Mesenchymal stem cell (in vitro differentiated cells and primary cell): ENCODE measurements at regions not wholly inside any gene's neighbourhood (a gene's known extent, or its start where the extent isn't known, plus 50 kb on each side); places are given as distances from the start of the nearest gene placed in this dataset.

Experiments
- DNase-seq: peaks from one replicate; pipeline ENCODE4 v3.0.0-alpha.2; 2013
- H2AFZ ChIP-seq: one replicate; pipeline ENCODE4 v1.6.1; 2013; ENCODE audit warnings: low read depth, mild to moderate bottlenecking, control low read depth, inconsistent platforms, low read length, moderate library complexity
- H2AK5ac ChIP-seq: 2 replicates; pipeline ENCODE4 v1.6.1; 2013; ENCODE audit warnings: low read length, moderate library complexity, mild to moderate bottlenecking, inconsistent platforms; ENCODE audit not compliant: severe bottlenecking
- H2BK120ac ChIP-seq: one replicate; pipeline ENCODE4 v1.6.1; 2013; ENCODE audit warnings: low read depth, mild to moderate bottlenecking, inconsistent platforms, low read length, moderate library complexity
- H2BK12ac ChIP-seq, 2 experiments: one replicate each; pipeline ENCODE4 v1.6.1; 2013; ENCODE audit warnings: inconsistent platforms in 2 of 2, low read length in 2 of 2, mild to moderate bottlenecking in 2 of 2, moderate library complexity in 2 of 2, control low read depth in 1 of 2
- H2BK15ac ChIP-seq: one replicate; pipeline ENCODE4 v1.6.1; 2013; ENCODE audit warnings: mild to moderate bottlenecking, low read depth, inconsistent platforms; ENCODE audit not compliant: poor library complexity, severe bottlenecking
- H2BK5ac ChIP-seq: 2 replicates; pipeline ENCODE4 v1.6.1; 2013; ENCODE audit warnings: low read depth, mild to moderate bottlenecking, low read length, control low read depth, inconsistent platforms; ENCODE audit not compliant: poor library complexity, severe bottlenecking
- H3K14ac ChIP-seq, 2 experiments: one replicate each; pipeline ENCODE4 v1.6.1; 2013; ENCODE audit warnings: inconsistent platforms in 2 of 2, low read length in 2 of 2, control low read depth in 1 of 2, mild to moderate bottlenecking in 1 of 2, moderate library complexity in 1 of 2
- H3K18ac ChIP-seq, 2 experiments: one replicate each; pipeline ENCODE4 v1.6.1; 2013; ENCODE audit warnings: inconsistent platforms in 2 of 2, low read length in 2 of 2, control low read depth in 1 of 2, low read depth in 1 of 2, mild to moderate bottlenecking in 1 of 2
- H3K23ac ChIP-seq, 2 experiments: one replicate each; pipeline ENCODE4 v1.6.1; 2013; ENCODE audit warnings: inconsistent platforms in 2 of 2, low read length in 2 of 2, mild to moderate bottlenecking in 2 of 2, moderate library complexity in 2 of 2, control low read depth in 1 of 2
- H3K27ac ChIP-seq: 2 replicates; pipeline ENCODE4 v1.5.1; 2013; ENCODE audit warnings: mild to moderate bottlenecking, moderate library complexity, low read length, control low read depth, inconsistent platforms; ENCODE audit not compliant: poor library complexity, severe bottlenecking
- H3K27me3 ChIP-seq, 2 experiments: 2 replicates each; pipeline versions ENCODE4 v1.6.1 to v1.7.0; 2013; ENCODE audit warnings: low read length in 2 of 2, mild to moderate bottlenecking in 2 of 2, moderate library complexity in 2 of 2, control low read depth in 1 of 2, inconsistent platforms in 1 of 2; ENCODE audit not compliant: control insufficient read depth in 1 of 2, insufficient read depth in 1 of 2
- H3K36me3 ChIP-seq, 2 experiments: 2 replicates each; pipeline versions ENCODE4 v1.6.1 to v1.7.0; 2013; ENCODE audit warnings: low read length in 2 of 2, control low read depth in 1 of 2, inconsistent platforms in 1 of 2, low read depth in 1 of 2, mild to moderate bottlenecking in 1 of 2; ENCODE audit not compliant: insufficient read depth in 2 of 2, control insufficient read depth in 1 of 2
- H3K4ac ChIP-seq, 2 experiments: one replicate each; pipeline ENCODE4 v1.6.1; 2013; ENCODE audit warnings: inconsistent platforms in 2 of 2, low read length in 2 of 2, mild to moderate bottlenecking in 2 of 2, moderate library complexity in 2 of 2, control low read depth in 1 of 2, low read depth in 1 of 2
- H3K4me1 ChIP-seq: 2 replicates; pipeline ENCODE4 v1.6.1; 2013; ENCODE audit warnings: low read depth, low read length, control low read depth; ENCODE audit not compliant: control insufficient read depth, insufficient read depth
- H3K4me2 ChIP-seq: 2 replicates; pipeline ENCODE4 v1.6.1; 2013; ENCODE audit warnings: low read length, mild to moderate bottlenecking, inconsistent platforms; ENCODE audit not compliant: poor library complexity, severe bottlenecking
- H3K4me3 ChIP-seq, 2 experiments: 2 replicates each; pipeline versions ENCODE4 v1.5.1 to v1.7.0; 2013; ENCODE audit warnings: low read length in 2 of 2, mild to moderate bottlenecking in 2 of 2, control low read depth in 1 of 2, low read depth in 1 of 2; ENCODE audit not compliant: insufficient read depth in 1 of 2
- H3K79me1 ChIP-seq: replicated peaks from 2 replicates; pipeline ENCODE4 v1.6.1; 2013; ENCODE audit warnings: mild to moderate bottlenecking, control low read depth, low read length, inconsistent platforms; ENCODE audit not compliant: poor library complexity, severe bottlenecking
- H3K9ac ChIP-seq: 2 replicates; pipeline ENCODE4 v1.7.0; 2013; ENCODE audit warnings: mild to moderate bottlenecking, low read length, moderate library complexity
- H3K9me3 ChIP-seq: 2 replicates; pipeline ENCODE4 v1.7.0; 2013; ENCODE audit warnings: mild to moderate bottlenecking, low read length; ENCODE audit not compliant: control insufficient read depth
- H4K8ac ChIP-seq: one replicate; pipeline ENCODE4 v1.6.1; 2013; ENCODE audit warnings: inconsistent platforms, mild to moderate bottlenecking, low read length, moderate library complexity
- H4K91ac ChIP-seq: one replicate; pipeline ENCODE4 v1.6.1; 2013; ENCODE audit warnings: mild to moderate bottlenecking, low read length, inconsistent platforms
- WGBS: methylation state at CpG from one replicate; pipeline ENCODE4 v1.1.7; 2013; ENCODE audit warnings: mixed read lengths; 5-methylcytosine and 5-hydroxymethylcytosine counted together

DNA sequence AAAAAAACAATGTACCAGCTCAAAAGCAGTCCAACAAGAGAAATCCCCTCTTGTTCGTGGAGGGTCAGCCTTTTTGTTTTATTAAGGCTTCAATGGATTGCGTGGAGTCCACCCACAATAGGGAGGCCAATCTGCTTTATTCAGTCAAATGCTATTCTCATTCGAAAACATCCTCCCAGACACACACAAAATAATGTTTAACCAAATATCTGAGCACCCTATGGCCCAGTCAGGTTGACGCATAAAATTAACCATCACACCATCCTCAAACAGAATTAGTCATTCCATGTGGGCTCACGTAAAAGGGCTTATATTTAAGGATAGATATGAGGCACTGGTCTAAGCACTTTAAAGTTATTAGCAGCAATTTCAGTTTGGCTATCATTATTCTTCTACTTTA lies 58.9 kb upstream of the DEUP1 start:
- Histone ChIP-seq H3K14ac (no peak overlapping the region), H3K9ac (no peak overlapping the region), H3K9me3 (no peaks in the 10 kb centered on the region), H3K27ac (peak overlapping the region; percentile 12), H2AFZ (no peak overlapping the region), H3K79me1 (no peaks in the 10 kb centered on the region), H4K91ac (no peak overlapping the region), H3K4me3 (no peak overlapping the region), H2BK15ac (no peak overlapping the region), H3K4me2 (no peak overlapping the region), H2BK5ac (no peak overlapping the region), H2BK12ac (no peak overlapping the region), H3K4ac (no peak overlapping the region), H2AK5ac (no peak overlapping the region), H3K4me1 (peaks cover 3% of the 10 kb centered on the region), H3K23ac (no peak overlapping the region), H3K27me3 (no peaks in the 10 kb centered on the region), H2BK120ac (no peak overlapping the region), H3K18ac (no peak overlapping the region), H3K36me3 (no peaks in the 10 kb centered on the region), H4K8ac (no peak overlapping the region)
- 60% methylated on average over 3 of the region's 5 CpGs for WGBS
- no peak for DNase-seq

DNA sequence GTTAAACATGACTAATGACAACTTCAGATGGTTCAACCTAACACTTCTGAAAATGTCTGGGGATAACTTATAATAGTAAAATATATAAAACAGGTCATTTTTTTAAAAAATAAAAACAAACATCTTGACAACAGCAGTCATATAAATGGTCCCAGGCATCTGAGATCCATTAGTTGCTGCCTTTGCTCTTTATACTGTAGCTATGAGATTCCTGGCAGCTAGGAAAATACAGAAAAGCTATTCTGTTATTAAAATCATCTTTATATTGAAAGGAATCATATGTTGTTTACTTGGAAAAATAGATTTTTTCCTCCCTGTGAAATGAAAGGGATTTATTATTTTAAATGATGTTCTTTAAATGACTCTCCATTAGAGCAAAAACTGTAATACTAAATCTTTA lies 55.7 kb upstream of the DEUP1 start:
- no peak overlapping the region for H2AFZ ChIP-seq
- H2BK5ac ChIP-seq, result no peak overlapping the region
- no peak overlapping the region for H3K18ac ChIP-seq
- no peak overlapping the region for H3K9ac ChIP-seq
- H3K4me3 ChIP-seq, result no peak overlapping the region
- H3K4me1 ChIP-seq, result peaks cover 1% of the 10 kb centered on the region
- H3K27me3 ChIP-seq, result no peaks in the 10 kb centered on the region
- H2AK5ac ChIP-seq, result no peak overlapping the region
- no peaks in the 10 kb centered on the region for H3K79me1 ChIP-seq
- H3K14ac ChIP-seq, result no peak overlapping the region
- H2BK12ac ChIP-seq, result no peak overlapping the region
- no peak overlapping the region for H3K4me2 ChIP-seq
- no peak overlapping the region for H4K8ac ChIP-seq
- DNase-seq, result no peak
- H3K27ac ChIP-seq, result no peak overlapping the region
- no peak overlapping the region for H2BK15ac ChIP-seq
- H4K91ac ChIP-seq, result no peak overlapping the region
- no peak overlapping the region for H2BK120ac ChIP-seq
- no peak overlapping the region for H3K23ac ChIP-seq
- no peak overlapping the region for H3K4ac ChIP-seq
- H3K36me3 ChIP-seq, result no peaks in the 10 kb centered on the region
- no peaks in the 10 kb centered on the region for H3K9me3 ChIP-seq

DNA sequence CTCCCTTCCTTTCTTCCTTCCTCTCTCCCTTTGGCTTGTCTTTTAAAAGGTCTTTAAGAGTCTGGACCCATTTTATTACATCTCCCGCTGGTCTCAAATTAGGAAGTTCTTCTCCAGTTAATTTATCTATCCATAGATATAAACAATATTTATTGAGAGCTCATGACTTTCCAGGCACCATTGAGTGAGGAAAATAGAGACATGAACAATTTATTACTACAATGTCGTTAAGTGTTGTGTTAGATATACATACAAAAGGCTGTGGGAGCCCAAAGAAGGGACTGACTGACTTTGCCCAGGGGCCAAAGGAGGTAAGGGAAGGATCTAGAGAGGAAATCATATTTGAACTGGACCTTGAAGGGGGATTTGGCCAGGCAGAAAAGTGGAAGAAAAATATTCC lies 51.6 kb upstream of the DEUP1 start:
- WGBS, result 52% methylated on average over 1 of the region's 2 CpGs
- H2AK5ac ChIP-seq, result peak overlapping the region; percentile 79
- no peak overlapping the region for H2BK12ac ChIP-seq
- no peak overlapping the region for H4K91ac ChIP-seq
- no peak overlapping the region for H3K14ac ChIP-seq
- no peak overlapping the region for H2BK15ac ChIP-seq
- no peak overlapping the region for H3K4ac ChIP-seq
- no peak overlapping the region for H2AFZ ChIP-seq
- H3K27ac ChIP-seq, result peak overlapping the region; percentile 58
- no peaks in the 10 kb centered on the region for H3K36me3 ChIP-seq
- H3K9ac ChIP-seq, result no peak overlapping the region
- H3K79me1 ChIP-seq, result no peaks in the 10 kb centered on the region
- no peak overlapping the region for H4K8ac ChIP-seq
- no peak for DNase-seq
- H3K4me2 ChIP-seq, result no peak overlapping the region
- H2BK5ac ChIP-seq, result no peak overlapping the region
- H3K9me3 ChIP-seq, result no peaks in the 10 kb centered on the region
- no peak overlapping the region for H3K18ac ChIP-seq
- no peak overlapping the region for H3K23ac ChIP-seq
- peaks cover 1% of the 10 kb centered on the region for H3K4me1 ChIP-seq
- no peak overlapping the region for H3K4me3 ChIP-seq
- H3K27me3 ChIP-seq, result no peaks in the 10 kb centered on the region
- H2BK120ac ChIP-seq, result no peak overlapping the region

DNA sequence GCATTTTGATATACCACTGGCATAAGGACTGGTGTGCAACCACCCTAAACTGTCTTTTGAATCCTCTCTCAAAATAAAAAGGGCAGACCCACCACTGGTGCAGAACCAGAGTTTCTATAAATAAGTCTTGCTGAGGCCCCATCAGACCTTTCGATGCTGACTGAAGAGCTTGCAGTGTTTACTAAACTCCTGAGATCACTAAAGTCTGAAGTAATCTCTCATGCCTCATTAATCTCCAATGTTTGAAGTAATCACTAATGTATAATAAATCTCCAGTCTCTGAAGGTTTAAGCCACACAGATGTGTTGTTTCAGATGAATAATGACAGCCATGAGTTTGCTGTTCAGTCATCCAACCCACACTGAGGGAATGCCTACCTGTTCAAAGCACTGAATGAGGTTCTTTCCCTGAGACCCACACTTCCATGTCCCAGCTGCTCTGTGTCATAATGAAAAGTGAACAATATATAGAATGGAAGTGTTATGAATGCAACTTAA lies 50.6 kb upstream of the DEUP1 start:
- Histone ChIP-seq H3K18ac (no peak overlapping the region), H3K36me3 (no peaks in the 10 kb centered on the region), H4K8ac (no peak overlapping the region), H2BK12ac (no peak overlapping the region), H3K4ac (no peak overlapping the region), H2AFZ (no peak overlapping the region), H3K4me1 (peaks cover 1% of the 10 kb centered on the region), H2BK120ac (no peak overlapping the region), H3K23ac (no peak overlapping the region), H3K4me3 (no peak overlapping the region), H4K91ac (no peak overlapping the region), H2AK5ac (no peak overlapping the region), H3K4me2 (no peak overlapping the region), H3K27me3 (no peaks in the 10 kb centered on the region), H3K9me3 (no peaks in the 10 kb centered on the region), H2BK5ac (no peak overlapping the region), H3K79me1 (no peaks in the 10 kb centered on the region), H3K9ac (no peak overlapping the region), H3K27ac (no peak overlapping the region), H3K14ac (no peak overlapping the region), H2BK15ac (no peak overlapping the region)
- WGBS, result 38% methylated on average over 1 of the region's 1 CpG
- no peak for DNase-seq
